Ovary (tissue), 3 donors: ENCODE measurements at regions not wholly inside any gene's neighbourhood (a gene's known extent, or its start where the extent isn't known, plus 50 kb on each side); places are given as distances from the start of the nearest gene placed in this dataset.

ENCODE experiments used
- POLR2A ChIP-seq: fragments of 450-650 bp; IDR thresholded peaks from one replicate; pipeline ENCODE4 v1.6.1; 2017; ENCODE audit warnings: antibody characterized with exemption, mild to moderate bottlenecking, moderate library complexity
- TF ChIP-seq, protein P1 (sequence below), 3 donors: fragments of 450-650 bp in 2 of 3; fragments of 200-600 bp in 1 of 3; IDR thresholded peaks; one replicate each; pipeline versions ENCODE4 v1.5.1 to v1.8.0; 2016 to 2022; ENCODE audit warnings: antibody characterized with exemption in 3 of 3, mild to moderate bottlenecking in 1 of 3
- donor health status: DM: no; HTN: no; CAD: no.

DNA sequence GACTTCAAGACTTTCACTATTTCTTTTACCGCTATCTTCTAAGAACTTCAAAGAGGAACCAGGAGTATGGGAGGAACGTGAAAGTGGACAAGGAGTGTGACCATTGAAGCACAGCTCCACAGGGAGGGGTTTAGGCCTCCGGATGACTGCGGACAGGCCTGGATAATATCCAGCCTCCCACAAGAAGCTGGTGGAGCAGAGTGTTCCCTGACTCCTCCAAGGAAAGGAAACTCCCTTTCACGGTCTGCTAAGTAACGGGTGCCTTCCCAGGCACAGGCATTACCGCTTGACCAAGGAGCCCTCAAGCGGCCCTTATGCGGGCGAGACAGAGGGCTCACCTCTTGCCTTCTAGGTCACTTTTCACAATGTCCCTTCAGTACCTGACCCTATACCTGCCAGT lies 267.0 kb downstream of the RPL10L start:
- TF ChIP-seq POLR2A = no peak
- TF ChIP-seq, protein P1, sequence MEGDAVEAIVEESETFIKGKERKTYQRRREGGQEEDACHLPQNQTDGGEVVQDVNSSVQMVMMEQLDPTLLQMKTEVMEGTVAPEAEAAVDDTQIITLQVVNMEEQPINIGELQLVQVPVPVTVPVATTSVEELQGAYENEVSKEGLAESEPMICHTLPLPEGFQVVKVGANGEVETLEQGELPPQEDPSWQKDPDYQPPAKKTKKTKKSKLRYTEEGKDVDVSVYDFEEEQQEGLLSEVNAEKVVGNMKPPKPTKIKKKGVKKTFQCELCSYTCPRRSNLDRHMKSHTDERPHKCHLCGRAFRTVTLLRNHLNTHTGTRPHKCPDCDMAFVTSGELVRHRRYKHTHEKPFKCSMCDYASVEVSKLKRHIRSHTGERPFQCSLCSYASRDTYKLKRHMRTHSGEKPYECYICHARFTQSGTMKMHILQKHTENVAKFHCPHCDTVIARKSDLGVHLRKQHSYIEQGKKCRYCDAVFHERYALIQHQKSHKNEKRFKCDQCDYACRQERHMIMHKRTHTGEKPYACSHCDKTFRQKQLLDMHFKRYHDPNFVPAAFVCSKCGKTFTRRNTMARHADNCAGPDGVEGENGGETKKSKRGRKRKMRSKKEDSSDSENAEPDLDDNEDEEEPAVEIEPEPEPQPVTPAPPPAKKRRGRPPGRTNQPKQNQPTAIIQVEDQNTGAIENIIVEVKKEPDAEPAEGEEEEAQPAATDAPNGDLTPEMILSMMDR (IDR thresholded peaks at IDR 0.05) = no peak
